GM19240 (cell line): ENCODE measurements at regions not wholly inside any gene's neighbourhood (a gene's known extent, or its start where the extent isn't known, plus 50 kb on each side); places are given as distances from the start of the nearest gene placed in this dataset.

Experiments used
- DNase-seq: peaks from one replicate; pipeline ENCODE4 v3.0.0; 2011; ENCODE audit warnings: low spot score; ENCODE audit not compliant: insufficient read length

DNA sequence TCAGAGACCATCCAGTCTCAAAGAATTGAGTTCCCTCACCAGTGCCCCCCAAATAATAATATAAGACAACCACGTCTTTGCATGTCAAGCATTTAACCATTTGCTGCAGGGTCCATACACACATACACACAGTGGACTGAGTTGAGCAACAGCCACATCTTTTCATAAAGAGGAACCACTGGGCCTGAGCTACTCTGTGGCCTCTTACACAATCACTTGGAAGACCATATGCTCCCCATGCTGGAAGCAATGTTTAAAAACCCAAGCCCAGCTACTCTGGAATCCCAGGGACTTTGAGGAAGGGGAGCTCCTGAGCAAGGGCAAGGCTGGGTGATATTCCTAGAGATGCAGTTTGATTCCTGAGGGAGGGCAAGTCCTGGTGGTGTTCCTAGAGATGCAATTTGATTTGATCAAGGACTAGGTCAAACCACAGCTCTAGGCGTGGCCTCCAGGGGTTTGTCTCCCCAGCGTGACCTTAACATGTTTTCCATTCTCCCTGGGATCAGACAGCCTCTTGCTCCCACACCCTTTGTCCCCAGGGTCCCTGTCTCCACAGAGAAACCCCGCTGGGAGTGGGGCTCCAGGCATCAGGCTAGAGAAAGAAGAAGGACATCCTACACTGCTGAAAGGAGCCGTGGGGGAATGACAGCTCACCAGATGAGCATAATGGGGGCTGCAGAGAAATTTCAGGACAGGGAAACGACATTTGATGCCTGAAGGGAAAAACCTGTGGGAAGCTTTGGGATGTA is 376.2 kb upstream of the MGMT start:
- DNase-seq, result no peak

DNA sequence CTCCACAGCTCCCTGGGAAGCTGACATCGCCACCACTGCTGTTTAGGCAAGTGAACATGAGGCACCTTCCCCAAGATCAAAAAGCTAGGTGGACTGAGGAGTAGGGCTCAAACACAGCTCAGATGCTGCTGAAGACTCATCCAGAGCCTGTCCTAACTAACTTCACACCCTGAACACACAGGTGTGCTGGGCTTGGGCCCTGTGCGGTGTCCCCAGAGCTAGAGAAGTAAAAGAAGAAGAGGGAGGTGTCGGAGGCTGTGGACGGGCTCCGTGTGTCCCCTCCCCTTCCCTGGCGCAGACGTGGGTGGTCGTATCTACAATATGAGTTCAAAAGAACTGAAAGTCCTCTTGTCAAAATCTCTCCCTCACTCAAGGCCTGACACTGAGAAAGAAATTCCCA is 373.4 kb upstream of the MGMT start:
- DNase-seq, result no peak

DNA sequence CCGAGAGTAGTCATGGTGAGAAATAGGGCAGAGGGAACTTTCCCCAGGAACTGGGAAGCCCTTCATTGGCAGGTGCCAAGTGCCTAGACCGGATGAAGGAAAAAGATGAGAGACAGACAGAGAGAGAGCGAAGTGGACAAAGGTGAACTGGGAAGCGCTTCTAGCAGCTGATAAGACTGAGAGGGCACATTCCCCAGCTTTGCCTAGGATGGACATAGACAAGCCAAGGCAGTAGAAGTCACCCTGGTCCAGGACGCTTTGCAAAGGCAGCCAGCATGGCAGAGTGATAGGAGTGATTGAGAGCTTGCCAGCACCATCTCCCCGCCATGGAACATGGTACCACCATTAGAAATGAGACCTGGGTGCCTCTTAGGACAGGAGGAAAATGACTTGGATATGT is 372.8 kb upstream of the MGMT start:
- DNase-seq, result no peak

DNA sequence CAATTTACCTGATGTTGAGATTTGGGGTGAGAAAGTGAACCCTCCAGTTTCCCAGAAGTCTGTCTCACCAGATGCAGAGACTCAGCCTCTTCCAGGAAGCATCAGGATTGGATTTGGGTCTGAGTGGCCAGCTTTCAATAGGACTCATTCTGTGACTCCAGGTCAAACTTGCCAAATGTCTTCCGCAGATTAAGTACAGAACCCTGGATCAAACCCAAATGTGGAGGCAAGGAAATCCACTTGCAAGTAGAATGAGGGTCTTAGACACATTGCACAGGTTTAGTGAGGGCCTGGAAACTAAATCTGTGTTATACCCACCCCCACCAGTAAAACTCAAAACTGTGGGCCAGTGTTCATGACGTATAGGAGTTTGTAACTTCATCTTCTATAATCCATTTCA is 372.2 kb upstream of the MGMT start:
- DNase-seq, result no peak

DNA sequence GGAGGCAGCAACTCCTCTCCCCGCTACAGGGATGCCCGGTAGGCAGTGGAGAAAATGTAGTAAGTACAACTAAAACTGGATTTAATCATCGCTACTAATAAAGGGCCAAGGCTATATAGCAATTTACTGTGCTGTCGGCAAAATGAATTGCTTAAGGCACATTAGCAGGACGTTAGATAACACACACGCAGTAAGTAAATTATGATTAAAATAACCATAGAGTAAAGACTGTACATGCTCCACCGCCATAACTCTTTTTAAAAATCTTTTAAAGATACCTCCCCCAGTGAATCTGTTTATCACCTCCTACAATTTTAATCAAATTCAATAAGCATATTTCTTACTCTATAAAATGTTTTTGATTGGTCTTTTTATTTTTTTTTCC is 371.4 kb upstream of the MGMT start:
- DNase-seq, result no peak

DNA sequence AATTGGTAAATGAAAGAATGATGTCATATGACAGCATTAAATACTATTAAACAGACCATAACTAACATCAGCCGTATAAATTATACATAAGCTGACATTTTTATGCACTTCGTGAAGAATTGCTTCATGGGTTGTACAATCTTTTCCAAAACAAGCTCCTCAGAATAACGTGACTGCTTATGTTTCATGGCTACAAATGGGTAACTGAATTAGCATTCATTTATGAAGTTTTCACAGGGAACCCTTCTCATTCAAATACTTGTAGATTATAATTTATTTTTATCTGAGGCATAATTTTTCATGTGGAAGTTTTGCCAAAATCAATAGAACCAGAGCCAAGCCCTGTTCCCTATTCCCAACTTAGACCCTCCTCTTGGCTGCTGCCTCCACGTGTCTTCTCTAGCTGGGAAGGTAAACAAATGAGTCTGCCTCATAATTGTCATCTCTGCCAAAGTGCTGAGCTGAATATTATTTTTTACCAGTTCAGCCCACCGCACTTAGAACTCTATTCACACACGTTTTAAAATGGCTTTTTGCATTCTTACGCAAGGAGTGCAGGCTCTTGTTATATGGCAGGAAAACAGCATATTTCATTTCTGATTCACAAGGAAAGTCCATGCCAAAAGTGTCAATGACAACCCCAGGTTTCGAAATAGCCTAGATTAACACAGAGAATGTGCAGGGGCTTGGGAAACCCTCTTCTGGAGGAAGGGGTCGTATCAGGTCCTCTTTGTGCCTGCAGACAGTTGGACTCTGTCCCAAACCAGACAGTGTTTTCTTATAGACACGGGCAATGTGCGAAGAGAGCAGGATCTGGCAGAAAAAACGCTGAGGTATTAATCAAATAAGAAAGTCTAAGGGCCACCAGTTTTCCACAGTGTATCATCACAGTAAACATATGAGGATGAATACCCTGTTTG is 370.7 kb upstream of the MGMT start:
- no peak for DNase-seq

DNA sequence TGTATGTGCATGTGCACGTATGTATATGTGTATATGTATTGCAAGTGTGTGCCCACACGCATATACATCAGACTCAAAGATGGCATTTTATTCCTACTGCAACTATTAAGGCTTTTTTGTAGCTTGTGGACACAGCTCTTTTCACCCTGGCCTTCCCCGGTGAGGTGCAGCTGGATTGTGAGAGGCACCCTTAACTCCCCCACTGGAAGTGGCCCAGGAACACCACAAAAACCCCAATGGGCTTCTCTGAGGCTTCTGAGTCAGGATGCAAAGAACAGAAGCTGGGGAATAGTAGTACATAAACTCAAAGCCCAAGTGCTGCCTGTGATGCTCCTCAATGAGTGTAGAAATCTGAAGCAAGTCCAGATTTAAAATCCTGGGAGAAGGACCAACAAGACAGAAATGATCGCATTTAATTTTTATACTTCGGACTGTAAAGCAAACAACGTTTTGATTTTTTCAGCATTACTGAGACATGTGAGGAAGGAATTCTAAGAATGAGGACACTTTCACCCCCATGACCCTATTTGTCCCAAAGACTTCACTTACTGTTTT is 369.2 kb upstream of the MGMT start:
- no peak for DNase-seq

DNA sequence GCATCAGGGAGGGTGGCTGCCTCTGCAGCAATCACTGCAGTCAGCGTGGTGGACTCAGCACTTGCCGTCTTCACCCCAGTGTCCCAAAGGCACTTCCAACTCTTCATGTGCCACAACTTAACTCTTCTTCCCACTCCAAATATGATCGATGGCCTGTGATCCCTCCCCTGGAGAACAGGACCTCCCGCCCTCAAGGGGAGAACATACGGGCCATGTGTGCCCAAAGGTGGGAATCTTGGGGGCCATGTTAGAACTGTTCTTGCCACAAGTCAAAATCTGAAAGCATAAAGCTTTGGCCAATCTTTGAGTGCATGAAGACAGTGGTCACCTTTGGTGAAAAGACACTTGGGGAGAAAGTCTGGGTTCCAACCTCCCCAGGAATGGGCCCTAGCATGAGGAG is 368.5 kb upstream of the MGMT start:
- DNase-seq, result no peak

DNA sequence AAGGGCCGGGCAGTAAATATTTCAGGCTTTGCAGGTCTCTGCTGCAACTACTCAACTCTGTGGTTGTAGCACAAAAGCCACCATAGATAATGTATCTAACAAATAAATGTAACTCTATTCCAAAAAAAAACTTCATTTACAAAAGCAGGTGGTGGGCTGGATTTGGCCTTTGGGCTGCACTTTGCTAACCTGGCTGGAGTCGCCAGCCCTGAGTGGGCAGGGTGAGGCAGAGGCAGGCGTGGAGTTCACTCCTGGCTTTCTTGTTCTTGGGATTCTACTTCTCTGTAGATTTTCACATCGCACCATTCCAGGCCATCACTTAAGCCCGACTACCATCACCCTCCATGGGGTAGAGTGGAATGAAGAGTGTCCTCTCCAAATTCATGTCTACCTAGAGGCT is 367.6 kb upstream of the MGMT start:
- no peak for DNase-seq

DNA sequence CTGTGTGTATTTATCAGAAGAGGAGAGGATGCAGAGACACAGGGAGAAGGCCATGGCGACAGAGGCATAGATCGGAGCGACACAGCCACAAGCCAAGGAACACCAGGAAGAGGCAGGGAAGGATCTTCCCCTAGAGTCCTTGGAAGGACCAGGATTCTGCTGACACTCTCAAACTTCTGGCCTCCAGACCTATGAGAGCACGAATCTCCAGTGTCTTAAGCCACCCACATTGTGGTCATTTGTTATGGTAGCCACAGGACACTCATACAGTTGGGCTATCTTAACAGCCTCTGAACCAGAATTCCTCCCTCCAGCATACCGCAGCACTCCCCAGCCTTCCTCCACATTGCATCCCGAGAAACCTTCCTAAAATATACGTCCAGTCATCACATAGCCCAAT is 367.0 kb upstream of the MGMT start:
- DNase-seq, result no peak

DNA sequence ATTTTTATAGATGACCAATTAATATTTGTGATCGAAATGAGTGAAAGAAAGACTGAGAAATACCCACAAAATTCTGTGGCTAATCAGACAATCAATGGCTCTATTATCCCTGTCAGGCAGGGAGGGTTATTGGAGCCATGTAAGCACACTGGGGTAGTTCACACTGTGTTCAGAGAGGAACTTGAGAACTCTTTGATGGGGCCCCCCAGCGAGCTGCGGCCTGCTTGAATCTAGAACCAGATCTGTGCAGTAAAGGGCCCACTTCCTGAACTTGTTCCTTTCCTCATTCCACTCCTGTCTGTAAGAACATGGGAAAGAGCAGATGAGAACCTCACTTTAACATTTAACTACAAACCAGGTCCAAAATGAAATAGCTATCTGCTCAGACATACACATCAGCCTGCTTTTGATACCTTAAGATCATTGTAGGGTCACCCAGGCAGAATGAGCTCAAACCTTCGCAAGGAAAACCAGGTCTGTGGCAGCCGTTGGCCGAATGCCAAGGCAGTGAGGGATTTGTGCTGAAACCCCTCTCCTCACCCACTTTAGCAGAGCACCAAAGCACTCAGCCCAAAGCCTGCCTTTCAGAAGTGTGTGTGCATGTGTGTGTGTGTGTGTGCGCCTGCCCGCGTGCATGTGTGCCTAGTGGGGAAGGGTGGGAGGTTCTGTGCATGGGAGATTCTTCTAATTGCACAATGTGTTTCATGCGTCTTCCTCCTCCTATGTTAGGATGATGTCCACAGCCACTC is 365.6 kb upstream of the MGMT start:
- DNase-seq, result no peak

DNA sequence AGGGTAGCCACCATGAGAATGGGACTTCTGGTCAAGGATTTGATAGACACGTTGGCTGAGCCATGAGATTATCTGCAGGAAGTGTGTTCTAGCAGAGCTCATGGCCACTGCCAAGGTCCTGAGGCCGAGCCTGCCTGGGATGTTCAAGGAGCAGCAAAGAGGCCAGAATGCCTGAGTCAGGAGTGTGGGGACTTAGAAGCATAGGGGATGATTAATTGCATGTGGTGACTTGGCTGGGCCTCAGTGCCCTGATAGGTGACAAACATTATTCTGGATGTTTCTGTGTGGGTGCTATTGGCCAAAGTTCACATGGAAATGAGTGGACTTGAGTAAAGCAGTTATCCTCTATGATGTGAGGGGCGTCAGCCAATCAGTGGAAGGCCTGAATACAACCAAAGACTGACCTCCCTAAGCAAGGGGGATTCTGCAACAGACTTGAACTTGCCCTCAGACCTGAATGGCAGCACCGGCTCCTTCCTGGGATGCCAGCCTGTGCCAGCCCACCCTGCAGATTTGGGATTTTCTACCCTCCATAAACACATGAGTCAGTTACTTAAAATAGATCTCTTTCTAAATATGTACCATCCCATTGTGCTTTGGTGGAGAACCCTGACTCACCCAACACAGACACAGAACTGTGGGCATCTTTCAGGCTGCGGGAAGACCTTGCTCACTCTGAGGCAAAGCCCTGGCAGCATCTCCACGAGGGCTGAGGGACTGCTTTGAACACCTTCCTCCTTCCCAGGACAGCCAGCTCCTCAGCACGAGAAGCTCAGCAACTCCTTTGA is 363.9 kb upstream of the MGMT start:
- no peak for DNase-seq

DNA sequence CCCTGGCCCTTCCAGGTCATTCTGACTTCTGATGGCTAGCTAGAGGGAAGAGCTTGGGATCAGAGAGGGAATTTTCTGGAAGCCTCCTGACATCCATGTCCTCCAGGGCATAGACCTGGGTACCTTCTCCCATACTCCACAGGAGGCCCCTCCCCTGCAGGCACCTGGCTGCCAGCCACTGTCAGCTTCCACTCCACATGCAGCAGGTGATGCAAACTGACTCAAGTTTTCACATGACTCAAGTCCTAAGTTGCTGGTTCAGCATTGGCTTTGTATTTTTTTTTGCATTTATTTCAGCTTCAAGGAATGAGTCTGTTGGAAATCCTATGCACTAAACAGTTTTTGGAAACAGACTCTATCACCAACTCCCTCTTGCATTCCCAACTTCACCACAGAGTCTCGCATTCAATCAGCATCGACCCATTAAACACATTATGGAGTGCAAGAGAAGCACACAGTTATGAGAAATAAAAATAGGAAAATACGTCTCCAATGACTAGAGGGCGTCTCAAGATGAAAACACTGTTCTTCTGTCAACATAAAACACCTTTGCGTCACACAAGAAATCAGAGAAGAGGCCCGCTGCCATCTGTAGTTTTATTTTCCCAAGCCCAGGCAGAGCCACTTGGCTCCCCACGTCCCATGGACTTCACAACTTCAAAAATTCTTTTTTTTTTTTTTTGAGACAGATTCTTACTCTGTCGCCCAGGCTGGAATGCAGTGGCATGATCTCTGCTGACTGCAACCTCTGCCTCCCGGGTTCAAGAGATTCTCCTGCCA is 362.6 kb upstream of the MGMT start:
- no peak for DNase-seq

DNA sequence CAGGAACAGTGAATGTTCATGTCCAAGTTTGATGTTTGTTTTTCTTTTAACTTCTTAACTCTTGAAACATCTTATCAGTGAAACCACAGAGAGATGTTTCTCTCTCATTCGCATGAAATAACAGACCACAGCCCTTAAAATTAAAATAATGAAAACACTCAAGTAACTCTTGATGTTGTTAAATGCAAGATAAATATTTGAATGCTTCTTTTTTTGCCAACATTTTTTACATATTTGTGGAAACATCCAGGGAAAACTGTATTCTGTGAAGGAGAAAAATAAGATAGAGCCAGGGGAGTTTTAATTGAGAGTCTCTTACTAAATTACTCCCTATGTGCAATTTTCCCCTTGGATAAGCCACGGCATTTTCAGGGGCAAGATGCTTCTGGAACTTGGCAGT is 361.8 kb upstream of the MGMT start:
- DNase-seq, result no peak

DNA sequence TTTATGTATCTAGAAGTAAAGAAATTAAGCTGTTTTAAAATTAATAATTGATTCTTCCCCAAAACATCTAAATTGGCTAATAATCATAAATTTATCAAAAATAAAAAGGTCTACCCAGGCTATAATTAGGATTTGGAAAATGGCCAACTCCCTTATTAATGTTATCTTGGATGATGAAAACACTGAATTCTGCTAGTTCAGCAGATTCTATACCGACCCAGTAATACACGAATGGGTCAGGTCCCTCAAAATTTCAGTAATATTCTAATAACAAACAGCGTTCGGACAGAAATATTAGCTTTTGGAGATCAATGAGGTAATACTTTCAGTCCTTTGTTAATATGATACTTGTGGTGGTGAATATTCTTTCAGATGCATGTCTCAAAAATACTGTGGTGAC is 360.7 kb upstream of the MGMT start:
- DNase-seq, result no peak

DNA sequence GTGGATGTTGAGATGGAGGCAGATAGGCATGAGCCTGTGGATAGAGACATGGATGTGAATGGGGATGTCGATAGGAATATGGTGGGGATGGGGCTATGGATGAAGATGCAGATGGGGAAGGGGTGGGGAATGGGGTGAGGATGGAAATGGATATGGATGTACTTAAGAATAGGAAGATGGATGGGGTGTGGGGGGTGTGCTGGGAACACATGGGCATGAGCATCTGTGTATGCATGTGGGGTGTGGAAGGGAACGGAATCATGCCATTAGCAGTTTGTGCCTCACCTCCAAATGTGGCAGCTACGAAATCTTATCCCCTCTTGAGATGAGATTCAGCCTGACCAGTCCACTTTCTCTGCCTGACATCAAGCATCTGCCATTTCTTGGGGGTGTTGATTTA is 359.5 kb upstream of the MGMT start:
- DNase-seq, result no peak

DNA sequence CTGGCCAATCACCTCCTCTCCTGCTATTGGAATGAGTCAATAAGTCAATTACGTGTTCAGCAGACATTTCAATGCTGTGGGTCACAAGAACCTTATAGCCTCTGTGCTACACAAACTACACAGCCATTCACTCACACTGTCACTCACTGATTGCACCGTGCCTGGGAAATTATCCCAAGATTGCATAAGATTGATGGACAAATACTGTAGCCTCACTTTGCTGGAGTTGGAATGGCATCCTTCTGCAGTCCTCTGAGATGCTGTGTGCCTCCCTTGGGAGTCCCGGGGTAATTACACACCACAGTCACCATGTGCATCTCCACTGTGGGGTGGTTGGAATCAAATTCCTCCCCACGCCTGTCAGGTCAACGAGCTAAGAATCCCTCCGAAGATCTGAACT is 358.7 kb upstream of the MGMT start:
- no peak for DNase-seq

DNA sequence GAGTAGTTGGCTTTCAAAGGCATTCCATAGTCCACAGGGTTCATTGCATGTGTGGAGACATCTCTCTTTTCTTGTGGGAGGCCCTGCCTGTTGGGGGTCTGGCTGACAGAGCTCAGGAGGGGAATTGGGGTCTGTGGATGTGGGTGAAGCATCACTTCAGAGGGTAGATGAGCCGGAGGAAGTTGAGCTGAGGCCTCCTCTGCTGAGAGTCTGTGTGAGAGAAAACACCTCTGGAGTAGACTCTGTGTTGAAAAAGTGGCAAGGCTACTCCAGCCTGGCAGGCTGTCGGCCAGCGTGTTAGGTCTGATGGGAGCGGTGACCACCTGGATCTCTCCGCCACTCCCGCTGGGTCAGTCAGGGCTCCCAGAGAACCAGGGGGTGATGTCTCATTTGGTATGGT is 358.0 kb upstream of the MGMT start:
- no peak for DNase-seq

DNA sequence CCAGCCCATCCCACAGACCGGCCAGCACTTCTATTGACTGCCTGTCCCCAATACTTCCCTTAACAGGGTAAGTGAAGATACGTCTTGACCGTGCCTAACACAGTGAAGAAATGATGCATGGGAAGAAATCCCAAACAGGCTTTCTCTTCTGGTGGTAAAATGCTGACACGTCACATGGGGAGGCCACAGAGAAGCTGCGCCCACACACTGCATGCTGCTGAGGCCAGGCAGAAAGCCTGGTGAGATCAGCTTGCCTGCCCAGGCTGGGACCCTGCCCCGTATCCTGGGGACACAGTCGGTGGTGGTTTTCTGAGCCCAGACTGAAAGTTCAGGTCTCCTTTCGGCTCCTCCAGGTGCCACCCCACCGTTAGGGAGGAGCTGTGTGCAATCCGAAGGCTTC is 356.3 kb upstream of the MGMT start:
- no peak for DNase-seq

DNA sequence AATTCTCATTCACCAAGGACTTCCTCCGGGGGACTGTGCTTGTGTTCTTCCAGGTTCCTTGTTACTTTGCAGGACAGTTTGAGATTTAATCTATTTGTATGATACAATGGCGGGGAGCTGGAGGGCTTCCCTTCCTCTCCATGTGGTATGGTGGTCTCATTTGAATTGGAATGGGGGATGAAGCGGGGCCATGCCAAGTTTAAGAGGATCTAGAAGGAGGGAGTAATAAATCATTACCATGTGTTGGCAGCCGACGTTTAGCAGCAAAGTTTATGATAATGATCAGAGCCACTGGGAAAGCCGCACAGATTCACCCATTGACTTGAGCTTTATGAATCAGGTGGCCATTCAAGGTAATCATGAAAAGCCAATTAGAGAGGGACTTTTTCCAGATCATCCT is 355.1 kb upstream of the MGMT start:
- DNase-seq, result no peak
